ENCODE measurements at regions not wholly inside any gene's neighbourhood (a gene's known extent, or its start where the extent isn't known, plus 50 kb on each side); places are given as distances from the start of the nearest gene placed in this dataset.

DNA sequence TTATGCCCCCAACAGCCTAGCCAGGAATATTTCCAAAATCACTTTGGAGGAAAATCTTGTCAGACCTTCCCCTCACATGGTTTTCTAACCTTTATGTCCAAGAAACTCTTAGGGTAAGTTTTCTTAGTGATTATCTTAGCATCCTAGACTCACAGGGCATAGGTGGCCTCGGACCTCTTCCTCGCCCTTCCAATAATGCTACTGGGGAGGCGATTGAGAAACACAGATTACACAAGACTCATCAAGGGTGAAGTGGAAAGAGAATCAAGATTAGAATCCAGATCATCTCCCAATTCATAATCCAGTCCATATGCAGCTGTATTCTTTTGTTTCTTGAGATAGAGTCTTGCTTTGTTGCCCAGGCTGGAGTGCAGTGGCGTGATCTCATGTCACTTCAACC lies 358.4 kb upstream of the CDH5 start:
- TF ChIP-seq, protein P1, sequence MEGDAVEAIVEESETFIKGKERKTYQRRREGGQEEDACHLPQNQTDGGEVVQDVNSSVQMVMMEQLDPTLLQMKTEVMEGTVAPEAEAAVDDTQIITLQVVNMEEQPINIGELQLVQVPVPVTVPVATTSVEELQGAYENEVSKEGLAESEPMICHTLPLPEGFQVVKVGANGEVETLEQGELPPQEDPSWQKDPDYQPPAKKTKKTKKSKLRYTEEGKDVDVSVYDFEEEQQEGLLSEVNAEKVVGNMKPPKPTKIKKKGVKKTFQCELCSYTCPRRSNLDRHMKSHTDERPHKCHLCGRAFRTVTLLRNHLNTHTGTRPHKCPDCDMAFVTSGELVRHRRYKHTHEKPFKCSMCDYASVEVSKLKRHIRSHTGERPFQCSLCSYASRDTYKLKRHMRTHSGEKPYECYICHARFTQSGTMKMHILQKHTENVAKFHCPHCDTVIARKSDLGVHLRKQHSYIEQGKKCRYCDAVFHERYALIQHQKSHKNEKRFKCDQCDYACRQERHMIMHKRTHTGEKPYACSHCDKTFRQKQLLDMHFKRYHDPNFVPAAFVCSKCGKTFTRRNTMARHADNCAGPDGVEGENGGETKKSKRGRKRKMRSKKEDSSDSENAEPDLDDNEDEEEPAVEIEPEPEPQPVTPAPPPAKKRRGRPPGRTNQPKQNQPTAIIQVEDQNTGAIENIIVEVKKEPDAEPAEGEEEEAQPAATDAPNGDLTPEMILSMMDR (IDR thresholded peaks at IDR 0.05; ENCODE audit: low read depth, low read length): no peak
- H3K4me3 ChIP-seq (replicated peaks in 1 of 2; ENCODE audit: low read depth in 2 of 2, low read length in 2 of 2): no peak overlapping the region
- peak; percentile 7 to 12 for DNase-seq (ENCODE audit: low read depth in 2 of 2)

DNA sequence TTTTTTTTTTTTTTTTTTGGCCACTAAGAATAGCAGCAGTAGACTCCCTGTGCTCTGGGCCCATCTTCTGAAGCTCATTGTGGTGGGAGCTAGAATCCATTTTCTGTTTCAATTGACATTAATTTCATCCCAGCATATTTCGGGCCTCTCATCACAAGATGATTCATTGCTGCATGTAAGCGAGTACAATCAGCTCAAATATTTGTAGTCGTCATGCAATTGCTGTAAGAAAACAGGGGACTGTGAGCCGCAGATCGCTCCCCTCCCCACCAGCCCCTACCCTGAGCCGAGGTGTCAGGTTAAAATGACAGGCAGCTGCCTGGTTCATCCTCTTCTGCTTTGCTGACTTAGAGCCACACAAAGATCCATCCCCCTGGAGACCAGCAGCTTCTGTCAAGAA lies 358.8 kb upstream of the CDH5 start:
- no peak overlapping the region for H3K4me3 ChIP-seq (replicated peaks in 1 of 2; ENCODE audit: low read depth in 2 of 2, low read length in 2 of 2)
- TF ChIP-seq, protein P1 (IDR thresholded peaks at IDR 0.05; ENCODE audit: low read depth, low read length): no peak
- DNase-seq (ENCODE audit: low read depth in 2 of 2): peak; percentile 64 to 77

DNA sequence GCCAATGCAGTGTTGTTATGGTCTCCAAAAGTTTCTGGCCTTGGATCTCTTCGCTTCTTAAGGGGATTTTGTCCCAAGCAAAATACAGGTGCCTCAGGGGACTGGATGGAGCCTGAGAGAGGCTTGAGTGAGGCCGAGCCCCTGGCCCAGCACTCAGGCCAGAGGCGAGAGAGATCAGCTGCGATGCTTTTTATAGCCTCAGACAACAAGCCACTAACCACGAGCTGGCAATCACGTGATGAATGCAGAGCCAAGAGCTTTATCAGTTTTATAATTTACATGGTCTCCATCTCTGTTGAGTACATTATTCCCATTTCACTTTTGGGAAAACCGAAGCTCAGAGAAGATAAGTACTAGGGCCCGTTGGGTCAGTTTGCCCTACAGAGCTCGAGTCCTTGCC lies 360.0 kb upstream of the CDH5 start:
- TF ChIP-seq, protein P1 (IDR thresholded peaks at IDR 0.05; ENCODE audit: low read depth, low read length): no peak
- no peak for DNase-seq (ENCODE audit: low read depth in 2 of 2)
- no peak overlapping the region for H3K4me3 ChIP-seq (replicated peaks in 1 of 2; ENCODE audit: low read depth in 2 of 2, low read length in 2 of 2)

DNA sequence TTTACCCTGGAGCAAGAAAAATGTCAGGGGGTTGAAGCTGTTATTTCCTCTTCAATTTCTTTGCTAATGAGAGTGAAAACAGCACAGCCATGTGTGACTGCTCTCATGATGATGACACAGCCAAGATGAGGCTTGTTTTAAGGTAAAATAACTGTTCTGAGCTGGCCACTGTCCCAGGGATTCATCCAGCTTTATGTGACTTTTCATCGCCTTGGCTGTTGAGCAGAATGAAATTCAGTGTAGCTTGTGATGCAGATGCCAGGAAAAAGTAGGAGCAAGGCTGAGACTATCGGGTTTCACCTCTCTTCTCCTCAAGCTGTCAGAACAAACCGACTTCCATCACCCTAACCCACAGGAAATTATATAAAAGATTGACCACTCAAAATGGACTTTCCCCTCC lies 361.8 kb upstream of the CDH5 start:
- TF ChIP-seq, protein P1 (IDR thresholded peaks at IDR 0.05; ENCODE audit: low read depth, low read length): no peak
- H3K4me3 ChIP-seq (replicated peaks in 1 of 2; ENCODE audit: low read depth in 2 of 2, low read length in 2 of 2): no peak overlapping the region
- peak in 1 of 2 donors; percentile 62 for DNase-seq (ENCODE audit: low read depth in 2 of 2)

DNA sequence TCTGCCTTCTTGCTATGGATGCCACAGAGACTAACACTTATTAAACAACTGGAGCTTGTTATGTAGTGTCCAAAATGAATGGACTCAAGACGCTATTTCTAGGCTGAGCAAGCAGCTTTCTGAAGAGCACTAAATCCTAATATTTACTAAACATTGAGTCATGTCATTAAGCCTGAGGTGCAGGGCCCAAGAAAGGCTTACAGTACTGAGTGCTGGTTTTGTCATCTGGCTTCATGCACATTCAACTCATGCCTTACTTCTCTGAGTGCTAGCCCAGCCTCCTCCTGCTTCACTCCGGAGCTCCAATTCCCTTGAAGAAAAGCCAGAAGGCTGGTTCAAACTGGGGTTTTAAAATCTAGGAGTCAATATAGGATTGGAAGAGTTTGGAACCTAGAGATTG lies 363.3 kb upstream of the CDH5 start:
- TF ChIP-seq, protein P1 (IDR thresholded peaks at IDR 0.05; ENCODE audit: low read depth, low read length): no peak
- no peak for DNase-seq (ENCODE audit: low read depth in 2 of 2)
- H3K4me3 ChIP-seq (replicated peaks in 1 of 2; ENCODE audit: low read depth in 2 of 2, low read length in 2 of 2): no peak overlapping the region

DNA sequence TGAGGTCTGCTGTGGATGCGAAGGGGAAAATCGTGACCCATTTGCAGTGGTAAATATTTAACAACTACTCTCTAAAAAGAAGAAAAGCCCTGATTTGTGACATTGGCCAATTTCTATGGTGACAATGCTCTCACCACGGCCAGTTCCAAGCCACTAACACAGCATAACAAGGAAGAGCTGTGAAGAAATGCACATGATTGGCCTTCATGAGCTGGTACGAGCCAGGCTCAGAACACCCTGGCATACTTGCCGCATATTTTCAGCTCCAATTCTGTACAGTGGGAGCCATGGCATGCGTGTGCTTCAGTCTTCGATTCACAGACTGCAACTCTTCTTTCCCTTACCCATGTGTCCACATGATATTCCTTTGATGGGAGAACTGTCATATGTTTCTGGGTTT lies 363.9 kb upstream of the CDH5 start:
- no peak overlapping the region for H3K4me3 ChIP-seq (replicated peaks in 1 of 2; ENCODE audit: low read depth in 2 of 2, low read length in 2 of 2)
- TF ChIP-seq, protein P1 (IDR thresholded peaks at IDR 0.05; ENCODE audit: low read depth, low read length): no peak
- DNase-seq (ENCODE audit: low read depth in 2 of 2): no peak

DNA sequence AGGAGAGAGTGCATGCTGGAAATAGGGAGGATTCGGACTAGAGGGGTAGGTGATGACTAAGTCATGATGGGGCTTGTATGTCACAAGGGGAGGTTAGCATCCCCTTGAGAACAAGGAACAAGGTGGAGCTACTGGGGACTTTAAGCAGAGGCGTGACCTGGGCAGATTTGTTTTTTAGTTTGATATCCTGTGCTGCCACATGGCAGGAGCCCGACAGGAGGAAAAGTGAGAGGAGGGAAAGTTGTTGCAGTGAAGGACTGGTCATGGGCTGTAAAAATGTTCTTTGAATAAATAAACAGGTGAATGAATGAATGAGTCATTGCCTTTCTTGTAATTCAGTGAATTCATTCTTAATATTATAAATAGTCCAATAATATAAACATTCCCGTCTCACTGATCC lies 365.1 kb upstream of the CDH5 start:
- DNase-seq (ENCODE audit: low read depth in 2 of 2): no peak
- no peak overlapping the region for H3K4me3 ChIP-seq (replicated peaks in 1 of 2; ENCODE audit: low read depth in 2 of 2, low read length in 2 of 2)
- TF ChIP-seq, protein P1 (IDR thresholded peaks at IDR 0.05; ENCODE audit: low read depth, low read length): no peak

Measured in cardiac fibroblast (primary cell).